HEK293T (cell line): ENCODE measurements at regions not wholly inside any gene's neighbourhood (a gene's known extent, or its start where the extent isn't known, plus 50 kb on each side); places are given as distances from the start of the nearest gene placed in this dataset.

Experiments
- CTCF ChIA-PET: fragments of 350-600 bp; formaldehyde crosslinking; extraction: SDS; loops from one replicate; lab custom pipeline; 2021; ENCODE audit warnings: antibody characterized with exemption, inconsistent platforms; lab: Yijun Ruan, JAX
- POLR2A ChIA-PET: fragments of 350-600 bp; formaldehyde crosslinking; extraction: SDS; loops from one replicate; lab custom pipeline; 2020; ENCODE audit warnings: antibody characterized with exemption, inconsistent platforms; lab: Yijun Ruan, JAX
- DNase-seq: peaks from one replicate; pipeline ENCODE4 v3.0.0; 2012; ENCODE audit warnings: mixed read lengths; ENCODE audit errors: extremely low spot score
- ARNT ChIP-seq: fragments of 450-650 bp; IDR thresholded peaks from 2 replicates; pipeline ENCODE4 v1.6.1; 2017; ENCODE audit warnings: mild to moderate bottlenecking
- BHLHE40 ChIP-seq: fragments of 450-650 bp; IDR thresholded peaks from 2 replicates; pipeline ENCODE4 v1.6.1; 2016; ENCODE audit warnings: mild to moderate bottlenecking, moderate library complexity, borderline replicate concordance
- CTBP1 ChIP-seq: fragments of 450-650 bp; IDR thresholded peaks from 2 replicates; pipeline ENCODE4 v1.6.1; 2016; ENCODE audit warnings: borderline replicate concordance
- ELF4 ChIP-seq: fragments of 450-650 bp; IDR thresholded peaks from 2 replicates; pipeline ENCODE4 v1.6.1; 2017; ENCODE audit warnings: antibody characterized with exemption
- FOXA1 ChIP-seq: fragments of 450-650 bp; IDR thresholded peaks from 2 replicates; pipeline ENCODE4 v1.6.1; 2016; ENCODE audit warnings: mild to moderate bottlenecking
- FOXK2 ChIP-seq: fragments of 450-650 bp; IDR thresholded peaks from 2 replicates; pipeline ENCODE4 v1.6.1; 2016; ENCODE audit warnings: mild to moderate bottlenecking
- FOXM1 ChIP-seq: fragments of 450-650 bp; IDR thresholded peaks from 2 replicates; pipeline ENCODE4 v1.6.1; 2017; ENCODE audit warnings: mild to moderate bottlenecking, borderline replicate concordance
- HDGF ChIP-seq: fragments of 450-650 bp; IDR thresholded peaks from 2 replicates; pipeline ENCODE4 v1.6.1; 2017; ENCODE audit warnings: antibody characterized with exemption, borderline replicate concordance
- L3MBTL2 ChIP-seq: fragments of 450-650 bp; conservative IDR thresholded peaks from 2 replicates; pipeline ENCODE4 v1.6.1; 2016; ENCODE audit warnings: mild to moderate bottlenecking
- LEF1 ChIP-seq: fragments of 450-650 bp; IDR thresholded peaks from 2 replicates; pipeline ENCODE4 v1.6.1; 2017; ENCODE audit warnings: mild to moderate bottlenecking, borderline replicate concordance
- NFRKB ChIP-seq: fragments of 450-650 bp; IDR thresholded peaks from 2 replicates; pipeline ENCODE4 v1.6.1; 2016; ENCODE audit warnings: mild to moderate bottlenecking, moderate library complexity
- SP1 ChIP-seq: fragments of 450-650 bp; IDR thresholded peaks from 2 replicates; pipeline ENCODE4 v1.6.1; 2017
- SUZ12 ChIP-seq: fragments of 450-650 bp; IDR thresholded peaks from 2 replicates; pipeline ENCODE4 v1.6.1; 2016; ENCODE audit warnings: mild to moderate bottlenecking
- TARDBP ChIP-seq: fragments of 450-650 bp; IDR thresholded peaks from 2 replicates; pipeline ENCODE4 v1.6.1; 2016
- ZNF384 ChIP-seq: fragments of 450-650 bp; IDR thresholded peaks from 2 replicates; pipeline ENCODE4 v1.6.1; 2016
- TF ChIP-seq, protein P1 (sequence below): fragments of 450-650 bp; IDR thresholded peaks from 2 replicates; pipeline ENCODE4 v1.6.1; 2016

DNA sequence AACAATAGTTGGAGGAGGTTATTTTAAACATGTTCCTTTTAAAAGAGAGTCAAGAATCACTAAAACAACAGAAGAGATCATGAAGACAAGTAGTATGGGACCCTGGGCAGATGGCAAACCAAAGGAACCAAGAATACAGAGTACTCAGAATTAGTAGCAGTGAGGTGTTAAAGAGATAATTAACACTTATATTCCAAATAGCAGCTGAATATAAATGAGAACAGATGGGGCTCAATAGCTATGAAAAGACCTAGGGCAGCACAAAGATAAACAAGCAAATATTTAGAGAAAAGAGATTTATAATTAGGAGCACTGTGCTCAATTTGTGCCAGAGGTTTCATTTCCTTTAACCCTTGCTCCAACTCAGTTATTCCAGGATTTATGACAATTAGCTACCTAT is 159.1 kb downstream of the FAM114A2 start:
- TF ChIP-seq CTBP1 = no peak
- TF ChIP-seq LEF1 = no peak
- TF ChIP-seq ELF4 = no peak
- no peak for TF ChIP-seq TARDBP
- TF ChIP-seq NFRKB = no peak
- TF ChIP-seq L3MBTL2 = no peak
- ChIA-PET CTCF (no interaction called here), POLR2A (no interaction called here)
- DNase-seq = no peak

DNA sequence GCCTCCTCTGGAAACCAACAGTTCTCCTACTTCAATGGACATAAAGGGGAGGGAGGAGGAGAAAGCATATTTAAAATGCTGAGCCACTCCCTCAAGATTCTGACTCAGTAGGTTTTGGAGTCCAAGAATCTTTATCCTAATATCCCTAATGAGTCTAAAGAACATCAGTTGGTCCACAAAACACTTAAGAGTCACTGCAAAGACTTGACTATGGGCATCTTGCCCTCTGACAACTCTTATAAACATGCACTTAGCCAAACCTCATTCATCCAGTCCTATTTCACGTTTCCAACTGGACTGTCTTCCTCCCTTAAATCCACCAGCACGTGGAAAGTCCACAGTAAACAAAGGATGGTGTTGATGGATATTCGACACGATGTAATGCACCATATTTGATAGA is 172.5 kb downstream of the FAM114A2 start:
- POLR2A ChIA-PET = no interaction called here
- no peak for DNase-seq
- TF ChIP-seq HDGF (no peak), TARDBP (no peak), ELF4 (no peak), FOXM1 (no peak), CTBP1 (no peak), SUZ12 (no peak), FOXK2 (no peak), FOXA1 (no peak), NFRKB (no peak), ARNT (no peak), LEF1 (no peak), SP1 (no peak), ZNF384 (no peak), BHLHE40 (no peak), L3MBTL2 (no peak)
- TF ChIP-seq, protein P1, sequence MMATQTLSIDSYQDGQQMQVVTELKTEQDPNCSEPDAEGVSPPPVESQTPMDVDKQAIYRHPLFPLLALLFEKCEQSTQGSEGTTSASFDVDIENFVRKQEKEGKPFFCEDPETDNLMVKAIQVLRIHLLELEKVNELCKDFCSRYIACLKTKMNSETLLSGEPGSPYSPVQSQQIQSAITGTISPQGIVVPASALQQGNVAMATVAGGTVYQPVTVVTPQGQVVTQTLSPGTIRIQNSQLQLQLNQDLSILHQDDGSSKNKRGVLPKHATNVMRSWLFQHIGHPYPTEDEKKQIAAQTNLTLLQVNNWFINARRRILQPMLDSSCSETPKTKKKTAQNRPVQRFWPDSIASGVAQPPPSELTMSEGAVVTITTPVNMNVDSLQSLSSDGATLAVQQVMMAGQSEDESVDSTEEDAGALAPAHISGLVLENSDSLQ = no peak
- CTCF ChIA-PET = no interaction called here

DNA sequence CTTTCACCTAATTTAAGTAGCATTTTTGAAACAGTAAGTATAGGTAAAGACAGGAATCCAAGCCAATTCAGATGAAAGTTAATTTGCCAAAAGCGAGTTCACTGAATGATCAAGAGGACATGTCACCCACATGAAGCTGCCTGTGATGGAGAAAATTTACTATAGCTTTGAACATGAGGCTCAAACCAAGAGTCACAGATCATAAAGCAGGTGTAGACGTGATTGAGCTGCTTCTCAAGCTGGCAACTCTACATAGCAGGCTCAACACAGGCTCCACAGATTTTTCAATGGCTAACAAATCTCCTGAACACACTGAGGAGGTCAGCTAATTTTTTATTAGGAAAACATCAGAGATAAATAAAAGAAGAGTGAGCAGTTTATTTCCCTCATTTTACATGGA is 173.7 kb downstream of the FAM114A2 start:
- CTCF ChIA-PET = no interaction called here

DNA sequence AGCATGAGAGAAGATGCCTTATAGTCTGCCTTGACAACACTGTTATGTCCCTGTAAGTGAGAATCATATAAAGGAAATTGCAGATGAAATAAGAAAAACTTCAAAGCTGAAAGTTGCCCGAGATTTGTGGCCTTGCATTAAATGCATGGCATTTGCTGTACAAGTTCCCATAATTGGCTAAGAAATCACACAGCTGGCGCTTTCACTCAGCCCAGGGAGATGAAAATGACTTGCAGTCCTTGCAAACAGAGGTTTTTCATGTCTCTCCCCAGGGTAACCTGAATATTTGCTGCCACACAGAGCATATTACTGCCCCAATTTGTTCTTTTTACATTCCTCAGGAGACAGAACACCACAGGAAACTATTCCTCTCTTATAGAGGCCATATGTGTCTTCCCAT is 174.8 kb downstream of the FAM114A2 start:
- POLR2A ChIA-PET = no interaction called here
- CTCF ChIA-PET = no interaction called here
- TF ChIP-seq TARDBP (no peak), FOXK2 (no peak), ZNF384 (no peak), NFRKB (no peak), SP1 (no peak), HDGF (no peak), CTBP1 (no peak), FOXA1 (no peak), ELF4 (no peak), ARNT (no peak), SUZ12 (no peak), BHLHE40 (no peak), L3MBTL2 (no peak), FOXM1 (no peak), LEF1 (no peak)
- TF ChIP-seq, protein P1 = no peak
- no peak for DNase-seq

More for the DNA sequence above, 173.7 kb downstream of the FAM114A2 start:
- no peak for DNase-seq
- TF ChIP-seq HDGF (no peak), FOXA1 (no peak), ZNF384 (no peak), L3MBTL2 (no peak), ELF4 (no peak), BHLHE40 (no peak), CTBP1 (no peak), FOXM1 (no peak), ARNT (no peak), LEF1 (no peak), SP1 (no peak), TARDBP (no peak)
- TF ChIP-seq, protein P1 = no peak
- POLR2A ChIA-PET = no interaction called here
